B cell (primary cell): ENCODE measurements at regions not wholly inside any gene's neighbourhood (a gene's known extent, or its start where the extent isn't known, plus 50 kb on each side); places are given as distances from the start of the nearest gene placed in this dataset.

ENCODE experiments used
- ATAC-seq: fragments of 200-7000 bp; cut with Tn5 transposase; one replicate; pipeline ENCODE4 v1.10.0; 2021; ENCODE audit warnings: low read depth, mild to moderate bottlenecking, moderate number of reproducible peaks, moderate library complexity
- CTCF ChIA-PET: fragments of 350-600 bp; sonication (Branson Sonifier 250); formaldehyde crosslinking; loops from one replicate; lab custom pipeline; 2021; ENCODE audit warnings: antibody characterized with exemption, inconsistent platforms; lab: Charles Lee
- POLR2A ChIA-PET: fragments of 350-600 bp; sonication (Branson Sonifier 250); formaldehyde crosslinking; loops from one replicate; lab custom pipeline; 2021; ENCODE audit warnings: antibody characterized with exemption; lab: Charles Lee
- DNase-seq: peaks from one replicate; pipeline ENCODE4 v3.0.0; 2013
- H2AFZ ChIP-seq: 2 replicates; pipeline ENCODE4 v1.6.1; 2012; ENCODE audit warnings: mild to moderate bottlenecking, low read depth, low read length; ENCODE audit not compliant: insufficient read depth, poor library complexity, severe bottlenecking
- H3K27ac ChIP-seq, 2 donors: 1 replicate in 1 of 2; 2 replicates in 1 of 2; pipeline ENCODE4 v1.5.1; 2012 to 2013; ENCODE audit warnings: low read length in 2 of 2, mild to moderate bottlenecking in 2 of 2, moderate library complexity in 1 of 2
- H3K27me3 ChIP-seq, 4 experiments: fragments of 200-600 bp in 1 of 4; sonication (generic) in 1 of 4; replicated peaks in 1 of 4; 1 replicate in 2 of 4; 2 replicates in 2 of 4; pipeline versions ENCODE4 v1.6.1 to v1.7.0; 2013 to 2016; ENCODE audit warnings: low read length in 3 of 4, mild to moderate bottlenecking in 2 of 4, mixed read lengths in 1 of 4, moderate library complexity in 1 of 4; ENCODE audit not compliant: insufficient read depth in 4 of 4, control insufficient read depth in 3 of 4; ENCODE audit errors: control extremely low read depth in 1 of 4
- H3K36me3 ChIP-seq, 2 experiments: replicated peaks in 1 of 2; 1 replicate in 1 of 2; 2 replicates in 1 of 2; pipeline versions ENCODE4 v1.6.1 to v1.7.1; 2013; ENCODE audit warnings: low read length in 1 of 2; ENCODE audit not compliant: insufficient read depth in 2 of 2, control insufficient read depth in 1 of 2; ENCODE audit errors: control extremely low read depth in 1 of 2, extremely low read depth in 1 of 2
- H3K4me1 ChIP-seq, 2 donors: fragments of 200-600 bp in 1 of 2; sonication (generic) in 1 of 2; 1 replicate in 1 of 2; 2 replicates in 1 of 2; pipeline versions ENCODE4 v1.5.1 to v1.6.1; 2013 to 2017; ENCODE audit warnings: low read length in 2 of 2; ENCODE audit not compliant: control insufficient read depth in 2 of 2, insufficient read depth in 2 of 2
- H3K4me2 ChIP-seq: replicated peaks from 2 replicates; pipeline ENCODE3; 2012; ENCODE audit warnings: mild to moderate bottlenecking, low read depth, low read length; ENCODE audit not compliant: poor library complexity, severe bottlenecking
- H3K4me3 ChIP-seq, 5 experiments: fragments of 200-600 bp in 1 of 5; sonication (generic) in 1 of 5; 1 replicate in 3 of 5; 2 replicates in 2 of 5; pipeline versions ENCODE4 v1.5.1 to v1.7.0; 2011 to 2016; ENCODE audit warnings: low read length in 4 of 5, mild to moderate bottlenecking in 4 of 5, low read depth in 2 of 5, control low read depth in 1 of 5, moderate library complexity in 1 of 5; ENCODE audit not compliant: insufficient read depth in 1 of 5; ENCODE audit errors: control extremely low read depth in 1 of 5, extremely low read depth in 1 of 5
- H3K79me2 ChIP-seq: fragments of 200-600 bp; sonication (generic); one replicate; pipeline ENCODE4 v1.6.0; 2016; ENCODE audit warnings: low read length; ENCODE audit not compliant: control insufficient read depth, insufficient read depth
- H3K9ac ChIP-seq: fragments of 200-600 bp; sonication (generic); 2 replicates; pipeline ENCODE4 v1.6.1; 2017; ENCODE audit warnings: mild to moderate bottlenecking, low read length, moderate library complexity
- H3K9me3 ChIP-seq, 3 donors: one replicate each; pipeline versions ENCODE4 v1.6.1 to v1.7.1; 2013; ENCODE audit warnings: low read length in 2 of 3; ENCODE audit not compliant: control insufficient read depth in 2 of 3, insufficient read depth in 1 of 3; ENCODE audit errors: control extremely low read depth in 1 of 3
- H4K20me1 ChIP-seq: 2 replicates; pipeline ENCODE4 v1.6.0; 2012; ENCODE audit warnings: mild to moderate bottlenecking, low read length; ENCODE audit not compliant: insufficient read depth, control insufficient read depth, poor library complexity, severe bottlenecking
- H3K27ac Mint-ChIP-seq: one replicate; pipeline ENCODE4 v1.8.0; 2021; ENCODE audit warnings: mixed read lengths
- H3K27me3 Mint-ChIP-seq: one replicate; pipeline ENCODE4 v1.8.0; 2021; ENCODE audit warnings: mixed read lengths
- H3K4me1 Mint-ChIP-seq: one replicate; pipeline ENCODE4 v1.8.0; 2021; ENCODE audit warnings: mixed read lengths
- H3K4me3 Mint-ChIP-seq: one replicate; pipeline ENCODE4 v1.8.0; 2021; ENCODE audit warnings: mixed read lengths
- H3K9me3 Mint-ChIP-seq: one replicate; pipeline ENCODE4 v1.8.0; 2022; ENCODE audit warnings: mixed read lengths; ENCODE audit not compliant: insufficient read depth
- CTCF ChIP-seq: fragments of 200-600 bp; IDR thresholded peaks from one replicate; pipeline ENCODE4 v1.8.0; 2022; ENCODE audit warnings: antibody characterized with exemption, mild to moderate bottlenecking
- EZH2 ChIP-seq: IDR thresholded peaks from 2 replicates; pipeline ENCODE4 v1.6.1; 2012; ENCODE audit warnings: borderline replicate concordance, low read depth, mild to moderate bottlenecking, moderate library complexity, low read length; ENCODE audit not compliant: insufficient read depth, poor library complexity, severe bottlenecking
- WGBS: methylation state at CpG from one replicate; pipeline ENCODE4 v1.1.5; 2013; ENCODE audit warnings: missing lambda C conversion rate; ENCODE audit not compliant: insufficient coverage; 5-methylcytosine and 5-hydroxymethylcytosine counted together
- intact Hi-C: fragments of 100-400 bp; cut with micrococcal nuclease; formaldehyde crosslinking; loops from one replicate; pipeline ENCODE4 v1.10.0; 2022

- Histone ChIP-seq H3K9me3 (no peaks in the 10 kb centered on the region), H3K9ac (no peak overlapping the region), H3K4me1 (no peaks in the 10 kb centered on the region), H3K4me3 (no peak overlapping the region), H3K4me2 (no peak overlapping the region), H2AFZ (no peak overlapping the region), H3K36me3 (no peaks in the 10 kb centered on the region), H4K20me1 (no peaks in the 10 kb centered on the region), H3K27me3 (no peaks in the 10 kb centered on the region), H3K27ac (no peak overlapping the region), H3K79me2 (no peaks in the 10 kb centered on the region)
- peaks cover 3% of the 10 kb centered on the region for H3K9me3 Mint-ChIP-seq
- WGBS: no CpG with 5 or more reads among the region's 2 CpGs
- no peak for DNase-seq
- POLR2A ChIA-PET: no interaction called here
- TF ChIP-seq CTCF: no peak
- no peak for TF ChIP-seq EZH2
- ATAC-seq: no peak
- no peak overlapping the region for H3K27ac Mint-ChIP-seq
- CTCF ChIA-PET: no interaction called here
- intact Hi-C loops: no loop called here
- H3K27me3 Mint-ChIP-seq: no peaks in the 10 kb centered on the region
- H3K4me3 Mint-ChIP-seq: no peak overlapping the region
- no peaks in the 10 kb centered on the region for H3K4me1 Mint-ChIP-seq
Measured at GRCh38 chr5:117088176-117088575, 513.6 kb upstream of the SEMA6A start.

- no peak for DNase-seq
- Mint-ChIP-seq H3K4me1 (no peaks in the 10 kb centered on the region), H3K9me3 (peaks cover 3% of the 10 kb centered on the region), H3K4me3 (no peak overlapping the region), H3K27ac (no peak overlapping the region), H3K27me3 (no peaks in the 10 kb centered on the region)
- no peak overlapping the region for H3K4me3 ChIP-seq
- CTCF ChIA-PET: no interaction called here
- POLR2A ChIA-PET: no interaction called here
- no peak overlapping the region for H3K4me2 ChIP-seq
- H3K36me3 ChIP-seq: no peaks in the 10 kb centered on the region
- H3K9ac ChIP-seq: no peak overlapping the region
- no peak for ATAC-seq
- no peak overlapping the region for H3K27ac ChIP-seq
- intact Hi-C loops: no loop called here
- H2AFZ ChIP-seq: no peak overlapping the region
- H3K9me3 ChIP-seq: no peaks in the 10 kb centered on the region
- H4K20me1 ChIP-seq: no peaks in the 10 kb centered on the region
- H3K79me2 ChIP-seq: no peaks in the 10 kb centered on the region
- H3K4me1 ChIP-seq: no peaks in the 10 kb centered on the region
- H3K27me3 ChIP-seq: no peaks in the 10 kb centered on the region
- TF ChIP-seq EZH2: no peak
- no peak for TF ChIP-seq CTCF
Measured at GRCh38 chr5:117084067-117084466, 509.4 kb upstream of the SEMA6A start.
